B cell (primary cell): ENCODE measurements at regions not wholly inside any gene's neighbourhood (a gene's known extent, or its start where the extent isn't known, plus 50 kb on each side); places are given as distances from the start of the nearest gene placed in this dataset.
A peak's percentile ranks its signal among the peaks of the same experiment; 100 is the strongest.

Experiments
- ATAC-seq: fragments of 200-7000 bp; cut with Tn5 transposase; one replicate; pipeline ENCODE4 v1.10.0; 2021; ENCODE audit warnings: low read depth, mild to moderate bottlenecking, moderate number of reproducible peaks, moderate library complexity
- CTCF ChIA-PET: fragments of 350-600 bp; sonication (Branson Sonifier 250); formaldehyde crosslinking; loops from one replicate; lab custom pipeline; 2021; ENCODE audit warnings: antibody characterized with exemption, inconsistent platforms; lab: Charles Lee
- POLR2A ChIA-PET: fragments of 350-600 bp; sonication (Branson Sonifier 250); formaldehyde crosslinking; loops from one replicate; lab custom pipeline; 2021; ENCODE audit warnings: antibody characterized with exemption; lab: Charles Lee
- DNase-seq: peaks from one replicate; pipeline ENCODE4 v3.0.0; 2013
- H2AFZ ChIP-seq: 2 replicates; pipeline ENCODE4 v1.6.1; 2012; ENCODE audit warnings: mild to moderate bottlenecking, low read depth, low read length; ENCODE audit not compliant: insufficient read depth, poor library complexity, severe bottlenecking
- H3K27ac ChIP-seq, 2 donors: 1 replicate in 1 of 2; 2 replicates in 1 of 2; pipeline ENCODE4 v1.5.1; 2012 to 2013; ENCODE audit warnings: low read length in 2 of 2, mild to moderate bottlenecking in 2 of 2, moderate library complexity in 1 of 2
- H3K27me3 ChIP-seq, 4 experiments: fragments of 200-600 bp in 1 of 4; sonication (generic) in 1 of 4; replicated peaks in 1 of 4; 1 replicate in 2 of 4; 2 replicates in 2 of 4; pipeline versions ENCODE4 v1.6.1 to v1.7.0; 2013 to 2016; ENCODE audit warnings: low read length in 3 of 4, mild to moderate bottlenecking in 2 of 4, mixed read lengths in 1 of 4, moderate library complexity in 1 of 4; ENCODE audit not compliant: insufficient read depth in 4 of 4, control insufficient read depth in 3 of 4; ENCODE audit errors: control extremely low read depth in 1 of 4
- H3K36me3 ChIP-seq, 2 experiments: replicated peaks in 1 of 2; 1 replicate in 1 of 2; 2 replicates in 1 of 2; pipeline versions ENCODE4 v1.6.1 to v1.7.1; 2013; ENCODE audit warnings: low read length in 1 of 2; ENCODE audit not compliant: insufficient read depth in 2 of 2, control insufficient read depth in 1 of 2; ENCODE audit errors: control extremely low read depth in 1 of 2, extremely low read depth in 1 of 2
- H3K4me1 ChIP-seq, 2 donors: fragments of 200-600 bp in 1 of 2; sonication (generic) in 1 of 2; 1 replicate in 1 of 2; 2 replicates in 1 of 2; pipeline versions ENCODE4 v1.5.1 to v1.6.1; 2013 to 2017; ENCODE audit warnings: low read length in 2 of 2; ENCODE audit not compliant: control insufficient read depth in 2 of 2, insufficient read depth in 2 of 2
- H3K4me2 ChIP-seq: replicated peaks from 2 replicates; pipeline ENCODE3; 2012; ENCODE audit warnings: mild to moderate bottlenecking, low read depth, low read length; ENCODE audit not compliant: poor library complexity, severe bottlenecking
- H3K4me3 ChIP-seq, 5 experiments: fragments of 200-600 bp in 1 of 5; sonication (generic) in 1 of 5; 1 replicate in 3 of 5; 2 replicates in 2 of 5; pipeline versions ENCODE4 v1.5.1 to v1.7.0; 2011 to 2016; ENCODE audit warnings: low read length in 4 of 5, mild to moderate bottlenecking in 4 of 5, low read depth in 2 of 5, control low read depth in 1 of 5, moderate library complexity in 1 of 5; ENCODE audit not compliant: insufficient read depth in 1 of 5; ENCODE audit errors: control extremely low read depth in 1 of 5, extremely low read depth in 1 of 5
- H3K79me2 ChIP-seq: fragments of 200-600 bp; sonication (generic); one replicate; pipeline ENCODE4 v1.6.0; 2016; ENCODE audit warnings: low read length; ENCODE audit not compliant: control insufficient read depth, insufficient read depth
- H3K9ac ChIP-seq: fragments of 200-600 bp; sonication (generic); 2 replicates; pipeline ENCODE4 v1.6.1; 2017; ENCODE audit warnings: mild to moderate bottlenecking, low read length, moderate library complexity
- H3K9me3 ChIP-seq, 3 donors: one replicate each; pipeline versions ENCODE4 v1.6.1 to v1.7.1; 2013; ENCODE audit warnings: low read length in 2 of 3; ENCODE audit not compliant: control insufficient read depth in 2 of 3, insufficient read depth in 1 of 3; ENCODE audit errors: control extremely low read depth in 1 of 3
- H4K20me1 ChIP-seq: 2 replicates; pipeline ENCODE4 v1.6.0; 2012; ENCODE audit warnings: mild to moderate bottlenecking, low read length; ENCODE audit not compliant: insufficient read depth, control insufficient read depth, poor library complexity, severe bottlenecking
- H3K27ac Mint-ChIP-seq: one replicate; pipeline ENCODE4 v1.8.0; 2021; ENCODE audit warnings: mixed read lengths
- H3K27me3 Mint-ChIP-seq: one replicate; pipeline ENCODE4 v1.8.0; 2021; ENCODE audit warnings: mixed read lengths
- H3K4me1 Mint-ChIP-seq: one replicate; pipeline ENCODE4 v1.8.0; 2021; ENCODE audit warnings: mixed read lengths
- H3K4me3 Mint-ChIP-seq: one replicate; pipeline ENCODE4 v1.8.0; 2021; ENCODE audit warnings: mixed read lengths
- H3K9me3 Mint-ChIP-seq: one replicate; pipeline ENCODE4 v1.8.0; 2022; ENCODE audit warnings: mixed read lengths; ENCODE audit not compliant: insufficient read depth
- EZH2 ChIP-seq: IDR thresholded peaks from 2 replicates; pipeline ENCODE4 v1.6.1; 2012; ENCODE audit warnings: borderline replicate concordance, low read depth, mild to moderate bottlenecking, moderate library complexity, low read length; ENCODE audit not compliant: insufficient read depth, poor library complexity, severe bottlenecking
- WGBS: methylation state at CpG from one replicate; pipeline ENCODE4 v1.1.5; 2013; ENCODE audit warnings: missing lambda C conversion rate; ENCODE audit not compliant: insufficient coverage; 5-methylcytosine and 5-hydroxymethylcytosine counted together
- intact Hi-C: fragments of 100-400 bp; cut with micrococcal nuclease; formaldehyde crosslinking; loops from one replicate; pipeline ENCODE4 v1.10.0; 2022
- TF ChIP-seq, protein P1 (sequence below): fragments of 200-600 bp; IDR thresholded peaks from one replicate; pipeline ENCODE4 v1.8.0; 2022; ENCODE audit warnings: antibody characterized with exemption, mild to moderate bottlenecking

DNA sequence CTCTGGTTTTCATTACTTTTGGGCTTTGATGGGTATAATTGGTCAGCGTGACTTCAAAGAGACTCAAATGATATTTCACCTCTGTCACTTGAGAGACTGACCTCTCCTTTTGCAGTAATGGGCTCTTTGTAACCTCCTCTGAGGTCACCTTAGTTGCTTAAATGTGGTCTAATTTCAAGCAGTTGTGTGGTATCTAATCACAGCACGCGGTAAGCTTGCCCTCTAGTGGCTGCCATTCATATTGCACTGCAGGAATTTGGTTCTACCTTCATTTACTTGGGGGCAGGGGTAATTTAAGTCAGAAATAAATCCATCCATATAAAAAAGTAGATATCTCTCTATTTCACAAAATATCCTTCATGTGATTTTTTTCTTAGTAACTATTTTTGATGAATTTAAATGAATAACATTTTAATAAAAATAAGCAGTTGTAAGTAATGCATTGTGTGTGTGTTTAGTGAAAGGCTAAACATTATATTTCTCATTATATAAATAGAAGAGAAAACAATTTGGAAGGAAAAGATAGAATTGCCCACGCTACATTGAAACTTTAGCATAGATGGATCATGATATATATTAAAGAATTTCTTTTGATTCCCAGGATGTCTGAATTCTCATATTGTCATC, 55.0 kb upstream of the ANO3 start:
- Histone ChIP-seq H3K36me3 (no peaks in the 10 kb centered on the region), H3K9me3 (no peaks in the 10 kb centered on the region), H3K4me3 (no peak overlapping the region), H2AFZ (peak overlapping the region; percentile 25), H3K79me2 (no peaks in the 10 kb centered on the region), H3K9ac (no peak overlapping the region), H3K27me3 (peaks cover 0 to 4% (median 0%) of the 10 kb centered on the region in 4 experiments), H3K4me1 (no peaks in the 10 kb centered on the region), H3K4me2 (no peak overlapping the region), H4K20me1 (no peaks in the 10 kb centered on the region), H3K27ac (no peak overlapping the region)
- TF ChIP-seq, protein P1, sequence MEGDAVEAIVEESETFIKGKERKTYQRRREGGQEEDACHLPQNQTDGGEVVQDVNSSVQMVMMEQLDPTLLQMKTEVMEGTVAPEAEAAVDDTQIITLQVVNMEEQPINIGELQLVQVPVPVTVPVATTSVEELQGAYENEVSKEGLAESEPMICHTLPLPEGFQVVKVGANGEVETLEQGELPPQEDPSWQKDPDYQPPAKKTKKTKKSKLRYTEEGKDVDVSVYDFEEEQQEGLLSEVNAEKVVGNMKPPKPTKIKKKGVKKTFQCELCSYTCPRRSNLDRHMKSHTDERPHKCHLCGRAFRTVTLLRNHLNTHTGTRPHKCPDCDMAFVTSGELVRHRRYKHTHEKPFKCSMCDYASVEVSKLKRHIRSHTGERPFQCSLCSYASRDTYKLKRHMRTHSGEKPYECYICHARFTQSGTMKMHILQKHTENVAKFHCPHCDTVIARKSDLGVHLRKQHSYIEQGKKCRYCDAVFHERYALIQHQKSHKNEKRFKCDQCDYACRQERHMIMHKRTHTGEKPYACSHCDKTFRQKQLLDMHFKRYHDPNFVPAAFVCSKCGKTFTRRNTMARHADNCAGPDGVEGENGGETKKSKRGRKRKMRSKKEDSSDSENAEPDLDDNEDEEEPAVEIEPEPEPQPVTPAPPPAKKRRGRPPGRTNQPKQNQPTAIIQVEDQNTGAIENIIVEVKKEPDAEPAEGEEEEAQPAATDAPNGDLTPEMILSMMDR = peak; percentile 100
- TF ChIP-seq EZH2 = no peak
- DNase-seq = peak; percentile 67
- H3K4me1 Mint-ChIP-seq = peaks cover 1% of the 10 kb centered on the region
- peak; percentile 64 for ATAC-seq
- H3K4me3 Mint-ChIP-seq = no peak overlapping the region
- CTCF ChIA-PET = interaction anchor here (1.0 to 1.1 kb wide), 3 partner anchors 8 to 295 kb away, joined by 3 to 19 read pairs (median 3); no protein-coding TSS in a partner anchor
- POLR2A ChIA-PET = no interaction called here
- intact Hi-C loops = loop anchor here (1.0 kb wide), 1 partner anchor 295 kb away; no protein-coding TSS in a partner anchor
- no peaks in the 10 kb centered on the region for H3K9me3 Mint-ChIP-seq
- H3K27ac Mint-ChIP-seq = no peak overlapping the region
- H3K27me3 Mint-ChIP-seq = peaks cover 12% of the 10 kb centered on the region
- WGBS = no CpG with 5 or more reads among the region's 4 CpGs

DNA sequence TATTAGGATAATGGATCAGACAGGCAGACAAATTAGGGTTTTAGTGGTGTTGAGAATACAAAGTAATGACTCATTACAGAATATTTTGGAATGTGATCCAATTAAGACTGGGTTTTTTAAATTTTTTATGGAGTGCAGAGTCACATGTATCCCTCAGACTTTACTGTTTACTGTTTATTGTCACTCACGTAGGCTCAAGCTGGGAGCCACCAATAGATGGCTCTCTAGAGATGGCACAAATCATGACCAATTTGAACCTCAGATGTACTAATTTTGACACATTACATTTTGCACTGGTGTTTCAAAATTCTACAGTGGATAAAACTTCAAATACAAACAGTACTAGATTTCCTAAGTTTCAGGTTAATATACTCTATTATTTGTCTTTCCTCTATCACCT, 53.6 kb upstream of the ANO3 start:
- DNase-seq (no peak), ATAC-seq (no peak)
- no peak overlapping the region for H3K9ac ChIP-seq
- H2AFZ ChIP-seq = no peak overlapping the region
- H4K20me1 ChIP-seq = no peaks in the 10 kb centered on the region
- no peak overlapping the region for H3K27ac ChIP-seq
- no peaks in the 10 kb centered on the region for H3K4me1 ChIP-seq
- peaks cover 0 to 4% (median 0%) of the 10 kb centered on the region in 4 experiments for H3K27me3 ChIP-seq
- no peaks in the 10 kb centered on the region for H3K79me2 ChIP-seq
- ChIA-PET POLR2A (no interaction called here), CTCF (interaction anchor here (0.8 to 1.2 kb wide), 2 partner anchors 296 to 1207 kb away, joined by 3 to 6 read pairs; no protein-coding TSS in a partner anchor)
- H3K4me3 Mint-ChIP-seq = no peak overlapping the region
- no peaks in the 10 kb centered on the region for H3K9me3 ChIP-seq
- H3K36me3 ChIP-seq = no peaks in the 10 kb centered on the region
- peaks cover 14% of the 10 kb centered on the region for H3K27me3 Mint-ChIP-seq
- H3K4me3 ChIP-seq = no peak overlapping the region
- peaks cover 1% of the 10 kb centered on the region for H3K4me1 Mint-ChIP-seq
- TF ChIP-seq EZH2 = no peak
- TF ChIP-seq, protein P1 = no peak
- no peaks in the 10 kb centered on the region for H3K9me3 Mint-ChIP-seq
- intact Hi-C loops = no loop called here
- no CpG with 5 or more reads among the region's 1 CpG for WGBS
- H3K4me2 ChIP-seq = no peak overlapping the region
- H3K27ac Mint-ChIP-seq = no peak overlapping the region
